Small intestine (tissue), 7 donors: ENCODE measurements at regions not wholly inside any gene's neighbourhood (a gene's known extent, or its start where the extent isn't known, plus 50 kb on each side); places are given as distances from the start of the nearest gene placed in this dataset.
"Not testable (repeated sequence)": the region's sequence is repeated elsewhere in the genome, so short reads cannot be mapped to it uniquely, and the experiment has no call there.

Experiments used
- DNase-seq, 2 donors: peaks; one replicate each; pipeline versions ENCODE4 v3.0.0 to v3.0.0-alpha.2; 2013
- FAIRE-seq: peaks from 2 replicates; lab custom pipeline; 2012; peaks lifted over from hg19 to GRCh38; lab: Jason Lieb, UNC
- H3K27ac ChIP-seq, 3 donors: one replicate each; pipeline ENCODE4 v1.5.1; 2013; ENCODE audit warnings: low read length in 2 of 3, mild to moderate bottlenecking in 2 of 3, control low read depth in 1 of 3, inconsistent platforms in 1 of 3, low read depth in 1 of 3, moderate library complexity in 1 of 3
- H3K27me3 ChIP-seq, 3 donors: one replicate each; pipeline ENCODE4 v1.6.1; 2013; ENCODE audit warnings: low read length in 3 of 3, inconsistent platforms in 1 of 3; ENCODE audit not compliant: control insufficient read depth in 3 of 3, insufficient read depth in 3 of 3
- H3K36me3 ChIP-seq, 3 donors: one replicate each; pipeline ENCODE4 v1.6.1; 2013; ENCODE audit warnings: low read length in 3 of 3, inconsistent platforms in 1 of 3, low read depth in 1 of 3, mild to moderate bottlenecking in 1 of 3, moderate library complexity in 1 of 3; ENCODE audit not compliant: control insufficient read depth in 3 of 3, insufficient read depth in 2 of 3
- H3K4me1 ChIP-seq, 3 donors: one replicate each; pipeline ENCODE4 v1.6.1; 2013; ENCODE audit warnings: low read length in 2 of 3, inconsistent platforms in 1 of 3, low read depth in 1 of 3, mild to moderate bottlenecking in 1 of 3, moderate library complexity in 1 of 3; ENCODE audit not compliant: control insufficient read depth in 3 of 3, insufficient read depth in 2 of 3
- H3K4me3 ChIP-seq, 3 donors: one replicate each; pipeline ENCODE4 v1.5.1; 2013; ENCODE audit warnings: low read length in 3 of 3, control low read depth in 1 of 3, inconsistent platforms in 1 of 3, low read depth in 1 of 3, mild to moderate bottlenecking in 1 of 3, moderate library complexity in 1 of 3
- H3K9me3 ChIP-seq, 2 donors: one replicate each; pipeline ENCODE4 v1.6.1; 2013; ENCODE audit warnings: low read depth in 1 of 2, low read length in 1 of 2; ENCODE audit not compliant: control insufficient read depth in 2 of 2, insufficient read depth in 1 of 2
- whole genome bisulfite sequencing, 3 donors: extraction: QIAGEN DNeasy Blood & Tissue Kit; methylation state at CpG; one replicate each; pipeline ENCODE4 v1.1.7; 2013; 5-methylcytosine and 5-hydroxymethylcytosine counted together
- donor health status: healthy with polysubstance abuse.
- donor health status: control.
- donor health status: control.
- donor health status: Bipolar disorder and iron deficiency.
- donor health status: healthy.

DNA sequence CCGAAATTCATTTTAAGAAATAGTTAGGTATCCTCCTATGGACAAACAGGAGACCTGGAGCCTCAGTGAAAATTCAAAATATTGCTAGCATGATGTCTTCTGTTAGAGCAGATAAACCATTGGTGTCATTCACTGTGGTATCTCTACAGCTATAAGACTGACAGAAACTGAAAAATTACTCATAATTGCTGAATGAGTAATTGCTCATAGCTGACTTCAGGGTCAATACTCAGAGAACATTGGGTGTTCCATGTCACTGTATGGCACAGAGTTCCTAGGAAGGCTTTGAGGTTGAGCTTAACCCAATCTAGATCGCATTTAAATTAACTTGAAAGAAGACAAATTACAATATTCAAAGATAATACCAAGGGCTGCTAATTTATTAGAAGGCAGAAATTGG, 109.0 kb downstream of the HSFY2 start:
- DNase-seq = no peak
- no peaks in the 10 kb centered on the region for H3K9me3 ChIP-seq
- H3K27ac ChIP-seq = no peak overlapping the region
- no peaks in the 10 kb centered on the region for H3K4me1 ChIP-seq
- H3K4me3 ChIP-seq = no peak overlapping the region
- FAIRE-seq = no peak
- no peaks in the 10 kb centered on the region for H3K27me3 ChIP-seq
- H3K36me3 ChIP-seq = no peaks in the 10 kb centered on the region
- 39 to 52% methylated on average over 2 of the region's 2 CpGs; no CpG with 5 or more reads in 1 of the 3 donors for WGBS, 3 donors

DNA sequence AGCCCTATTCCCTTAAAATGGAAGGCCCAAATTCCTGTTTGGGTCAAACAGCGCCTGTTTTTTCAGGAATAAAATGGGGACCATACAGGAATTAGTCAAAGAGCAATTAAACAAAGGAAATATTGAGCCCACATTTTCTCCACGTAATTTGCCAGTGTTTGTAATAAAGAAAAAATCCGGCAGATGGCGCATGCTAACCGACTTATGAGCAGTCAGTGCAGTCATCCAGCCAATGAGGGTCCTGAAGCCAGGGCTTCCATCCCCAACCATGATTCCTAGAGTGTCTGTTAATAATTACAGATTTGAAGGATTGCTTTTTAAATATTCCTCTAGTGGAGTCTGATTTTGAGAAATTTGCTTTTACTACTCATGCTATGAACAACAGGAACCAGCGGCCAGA, 103.7 kb downstream of the HSFY2 start:
- 14 to 19% methylated on average over 6 of the region's 6 CpGs; no CpG with 5 or more reads in 1 of the 3 donors for WGBS, 3 donors
- no peak for FAIRE-seq
- peak; percentile 3 to 6 for DNase-seq

DNA sequence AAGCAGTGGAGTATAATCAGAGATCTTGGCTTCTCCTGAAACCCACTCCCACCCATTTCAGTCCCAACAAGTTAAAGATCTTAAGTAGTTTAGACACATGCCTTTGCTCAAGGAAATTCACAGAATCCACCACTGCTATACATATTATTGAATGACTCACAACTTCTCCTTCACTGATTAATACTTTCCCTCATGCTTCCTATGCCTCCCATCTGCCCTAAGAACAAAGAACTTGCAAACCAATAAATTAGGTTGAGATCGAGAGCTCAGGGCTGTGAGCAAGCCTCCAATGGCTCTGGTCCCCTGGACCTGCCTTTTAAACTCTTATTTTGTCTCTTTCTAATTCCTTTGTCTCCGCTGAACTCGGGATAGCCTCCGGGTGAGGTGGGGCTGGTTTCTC, 101.6 kb downstream of the HSFY2 start:
- H3K9me3 ChIP-seq = no peaks in the 10 kb centered on the region
- H3K27me3 ChIP-seq = no peaks in the 10 kb centered on the region
- no peaks in the 10 kb centered on the region for H3K36me3 ChIP-seq
- no peak overlapping the region for H3K27ac ChIP-seq
- no peak overlapping the region for H3K4me3 ChIP-seq
- FAIRE-seq (no peak), DNase-seq (no peak)
- H3K4me1 ChIP-seq = no peaks in the 10 kb centered on the region
- 81 to 86% methylated on average over 4 of the region's 4 CpGs; no CpG with 5 or more reads in 1 of the 3 donors for WGBS, 3 donors

More for the DNA sequence above, 103.7 kb downstream of the HSFY2 start:
- no peaks in the 10 kb centered on the region for H3K9me3 ChIP-seq
- H3K36me3 ChIP-seq = no peaks in the 10 kb centered on the region
- H3K27ac ChIP-seq = no peak overlapping the region
- H3K4me1 ChIP-seq = no peaks in the 10 kb centered on the region
- no peaks in the 10 kb centered on the region for H3K27me3 ChIP-seq
- no peak overlapping the region for H3K4me3 ChIP-seq

DNA sequence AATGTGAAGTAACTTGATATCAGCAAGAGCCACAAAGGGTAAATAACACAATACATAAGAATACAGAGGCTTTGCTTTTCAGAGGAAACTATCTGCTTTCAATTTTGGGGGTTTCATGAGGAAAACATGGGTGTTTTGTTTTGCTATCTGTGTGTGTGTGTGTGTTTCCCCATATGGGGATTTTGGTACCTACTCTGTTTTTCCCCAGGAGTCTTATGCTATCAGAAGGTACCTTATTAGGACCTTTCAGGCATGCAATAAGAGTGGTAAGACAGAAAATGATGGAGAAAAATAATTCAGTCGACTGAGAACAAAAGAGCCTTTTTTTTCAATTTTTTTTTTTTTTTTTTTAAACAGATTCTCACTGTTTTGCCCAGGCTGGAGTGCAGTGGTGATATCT, 87.5 kb downstream of the HSFY2 start:
- no CpG with 5 or more reads among the region's 1 CpG for WGBS, 3 donors
- H3K4me3 ChIP-seq, H3K36me3 ChIP-seq, H3K27me3 ChIP-seq, FAIRE-seq, DNase-seq, H3K27ac ChIP-seq, H3K9me3 ChIP-seq, H3K4me1 ChIP-seq: not testable (repeated sequence)

DNA sequence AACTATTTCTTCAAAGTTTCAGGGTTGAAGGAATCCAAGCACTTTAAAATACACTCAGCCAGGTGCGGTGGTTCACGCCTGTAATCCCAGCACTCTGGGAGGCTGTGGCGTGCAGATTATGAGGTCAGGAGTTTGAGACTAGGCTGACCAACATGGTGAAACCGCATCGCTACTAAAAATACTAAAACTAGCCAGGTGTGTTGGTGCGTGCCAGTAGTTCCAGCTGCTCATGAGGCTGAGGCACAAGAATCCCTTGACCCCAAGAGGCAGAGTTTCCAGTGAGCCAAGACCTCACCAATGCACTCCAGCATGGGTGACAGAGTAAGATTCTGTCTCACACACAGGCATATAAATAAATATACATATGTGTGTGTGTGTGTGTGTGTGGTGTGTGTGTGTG, 85.2 kb downstream of the HSFY2 start:
- H3K27me3 ChIP-seq, DNase-seq, H3K36me3 ChIP-seq, H3K4me1 ChIP-seq, H3K4me3 ChIP-seq, H3K9me3 ChIP-seq, H3K27ac ChIP-seq, FAIRE-seq: not testable (repeated sequence)
- WGBS, 3 donors = no CpG with 5 or more reads among the region's 6 CpGs

DNA sequence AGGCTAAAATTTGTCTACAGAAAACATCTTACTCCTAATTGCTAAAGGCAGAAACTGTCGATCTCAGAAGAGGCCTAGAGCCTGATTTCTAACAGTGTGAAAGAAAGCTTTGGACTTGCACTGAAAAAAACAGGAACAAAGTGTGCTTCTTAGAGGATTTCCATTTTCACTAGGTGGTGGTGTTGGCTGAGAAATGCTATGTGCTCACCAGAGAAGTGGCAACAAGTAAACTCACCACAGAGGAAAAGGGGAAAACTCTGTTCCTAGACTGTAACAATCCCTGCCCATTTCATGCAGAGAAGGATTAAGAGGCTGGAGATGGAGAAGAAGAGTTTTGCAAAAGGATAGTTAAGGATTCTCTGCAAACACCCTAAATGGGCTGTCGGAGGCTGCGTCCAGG, 84.1 kb downstream of the HSFY2 start:
- not testable (repeated sequence) for H3K36me3 ChIP-seq, H3K9me3 ChIP-seq, DNase-seq, H3K27ac ChIP-seq, H3K4me1 ChIP-seq, H3K4me3 ChIP-seq, FAIRE-seq, H3K27me3 ChIP-seq
- no CpG with 5 or more reads among the region's 3 CpGs for WGBS, 3 donors

DNA sequence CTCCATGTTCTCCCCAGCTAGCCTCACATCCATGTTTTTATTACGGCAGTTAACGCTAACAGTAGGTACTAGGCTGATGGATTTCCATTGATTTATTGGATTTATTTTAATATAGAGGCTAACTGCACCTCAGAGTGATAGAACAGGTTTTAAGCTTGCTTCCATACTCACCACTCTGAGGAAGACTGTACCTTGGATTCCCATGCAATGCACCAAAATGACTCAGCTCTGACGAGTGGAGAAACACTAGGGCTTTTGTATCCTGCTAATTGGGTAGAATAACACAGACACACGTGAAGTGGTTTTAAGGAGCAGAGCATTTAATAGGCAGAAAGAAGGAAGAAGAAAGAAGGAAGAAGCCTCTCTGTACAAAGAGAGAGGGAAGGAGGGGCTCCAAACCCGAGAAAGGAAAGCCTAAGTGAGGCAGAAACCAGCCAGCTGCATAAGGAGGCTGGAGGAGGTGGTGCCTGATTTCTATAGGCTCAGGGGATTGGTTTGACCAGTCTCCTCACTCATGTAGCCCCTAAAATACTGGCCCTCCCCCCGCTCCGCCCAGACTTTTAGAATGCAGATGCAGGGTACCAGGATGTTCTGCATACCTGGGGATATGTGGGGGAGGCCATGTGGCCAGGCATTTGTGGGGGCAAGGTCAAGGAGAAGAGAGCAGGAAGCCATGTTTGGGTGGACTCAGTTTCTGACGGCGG, 83.5 kb downstream of the HSFY2 start:
- not testable (repeated sequence) for H3K27ac ChIP-seq, FAIRE-seq, H3K36me3 ChIP-seq

DNA sequence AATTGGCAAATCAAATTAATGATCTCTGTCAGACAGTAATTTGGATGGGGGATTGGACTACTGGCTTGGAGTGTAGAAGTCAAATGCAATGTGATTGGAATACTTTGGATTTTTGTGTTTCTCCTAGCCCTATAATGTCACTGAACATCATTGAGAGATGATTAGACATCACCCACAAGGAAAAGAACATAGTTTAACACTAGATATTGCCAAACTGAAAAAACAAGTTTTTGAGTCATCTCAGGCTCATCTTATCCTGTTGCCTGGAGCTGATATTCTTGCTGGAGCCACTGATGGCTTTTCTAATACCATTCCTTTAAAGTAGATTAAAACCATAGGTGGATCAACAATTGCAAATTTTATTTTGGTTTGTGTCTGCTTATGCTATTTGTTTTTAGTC, 76.7 kb downstream of the HSFY2 start:
- not testable (repeated sequence) for H3K9me3 ChIP-seq, FAIRE-seq, H3K27me3 ChIP-seq, H3K4me1 ChIP-seq, H3K27ac ChIP-seq, DNase-seq, H3K36me3 ChIP-seq, H3K4me3 ChIP-seq

More for the DNA sequence above, 83.5 kb downstream of the HSFY2 start:
- no CpG with 5 or more reads among the region's 9 CpGs for whole genome bisulfite sequencing, 3 donors
- DNase-seq, H3K4me3 ChIP-seq, H3K4me1 ChIP-seq, H3K9me3 ChIP-seq, H3K27me3 ChIP-seq: not testable (repeated sequence)

DNA sequence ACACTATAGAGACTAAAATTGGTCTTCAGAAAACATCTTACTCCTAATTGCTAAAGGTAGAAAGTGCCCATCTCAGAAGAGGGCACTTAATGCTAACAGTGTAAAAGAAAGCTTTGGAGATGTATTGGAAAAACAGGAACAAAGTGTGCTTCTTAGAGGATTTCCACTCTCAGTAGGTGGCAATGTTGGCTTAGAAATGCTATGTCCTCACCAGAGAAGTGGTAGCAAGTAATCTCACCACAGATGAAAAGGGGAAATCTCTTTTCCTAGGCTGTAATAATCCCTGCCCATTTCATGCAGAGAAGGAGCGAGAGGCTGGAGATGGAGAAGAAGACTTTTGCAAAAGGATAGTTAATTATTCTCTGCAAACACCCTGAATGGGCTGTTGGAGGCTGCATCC, 69.3 kb downstream of the HSFY2 start:
- not testable (repeated sequence) for H3K4me3 ChIP-seq, H3K27me3 ChIP-seq, DNase-seq, H3K9me3 ChIP-seq, H3K27ac ChIP-seq, H3K4me1 ChIP-seq, H3K36me3 ChIP-seq
- peak; percentile 26 for FAIRE-seq
- no CpG with 5 or more reads among the region's 1 CpG for WGBS, 3 donors
